IMR-90 (cell line): ENCODE measurements at regions not wholly inside any gene's neighbourhood (a gene's known extent, or its start where the extent isn't known, plus 50 kb on each side); places are given as distances from the start of the nearest gene placed in this dataset.

Experiments
- ATAC-seq: fragments of 200-7000 bp; cut with Tn5 transposase; 2 replicates; pipeline ENCODE4 v1.9.1; 2020; ENCODE audit warnings: low read depth, mild to moderate bottlenecking, moderate library complexity
- BruUV-seq: library from RNA; stranded (reverse); fragments of 400-500 nt; replicated peaks from 2 replicates; lab custom pipeline; 2021; lab: Mats Ljungman, UMichigan
- CTCF ChIA-PET: fragments of 300-600 bp; formaldehyde crosslinking; extraction: SDS; loops from one replicate; lab custom pipeline; 2021; ENCODE audit warnings: antibody characterized with exemption; lab: Yijun Ruan, JAX
- POLR2A ChIA-PET: fragments of 300-600 bp; sonication (Branson Sonifier 250); formaldehyde crosslinking; loops from one replicate; lab custom pipeline; 2022; ENCODE audit warnings: antibody characterized with exemption; ENCODE audit not compliant: unreplicated experiment; lab: Charles Lee
- DNase-seq: peaks from one replicate; pipeline ENCODE4 v3.0.0; 2013
- H2AFZ ChIP-seq: replicated peaks from 2 replicates; pipeline ENCODE3; 2013; ENCODE audit warnings: low read length, mild to moderate bottlenecking; ENCODE audit not compliant: poor library complexity
- H2AK5ac ChIP-seq: 2 replicates; pipeline ENCODE4 v1.6.1; 2013; ENCODE audit warnings: low read depth, low read length, inconsistent platforms
- H2AK9ac ChIP-seq: replicated peaks from 2 replicates; pipeline ENCODE3; 2013; ENCODE audit warnings: mild to moderate bottlenecking, low read depth, low read length, moderate library complexity; ENCODE audit not compliant: poor library complexity
- H2BK120ac ChIP-seq: 2 replicates; pipeline ENCODE4 v1.6.1; 2013; ENCODE audit warnings: low read depth, low read length, inconsistent platforms
- H2BK15ac ChIP-seq: 3 replicates; pipeline ENCODE4 v1.6.1; 2013; ENCODE audit warnings: low read depth, low read length, inconsistent platforms
- H2BK20ac ChIP-seq: 2 replicates; pipeline ENCODE4 v1.6.1; 2013; ENCODE audit warnings: low read depth, mild to moderate bottlenecking, inconsistent platforms, low read length, moderate library complexity
- H2BK5ac ChIP-seq: 2 replicates; pipeline ENCODE4 v1.6.1; 2013; ENCODE audit warnings: mild to moderate bottlenecking, low read depth, low read length, inconsistent platforms; ENCODE audit not compliant: poor library complexity, severe bottlenecking
- H3K14ac ChIP-seq: replicated peaks from 2 replicates; pipeline ENCODE4 v1.6.1; 2013; ENCODE audit warnings: low read depth, low read length, inconsistent platforms
- H3K18ac ChIP-seq: 2 replicates; pipeline ENCODE4 v1.6.1; 2013; ENCODE audit warnings: low read depth, low read length, control low read depth
- H3K23ac ChIP-seq: 2 replicates; pipeline ENCODE4 v1.6.1; 2013; ENCODE audit warnings: low read depth, low read length, inconsistent platforms
- H3K27ac ChIP-seq: 2 replicates; pipeline ENCODE4 v1.5.1; 2013; ENCODE audit warnings: mild to moderate bottlenecking, control low read depth, low read length; ENCODE audit not compliant: insufficient read depth
- H3K27me3 ChIP-seq: 2 replicates; pipeline ENCODE4 v1.6.1; 2013; ENCODE audit warnings: low read length; ENCODE audit not compliant: control insufficient read depth, insufficient read depth
- H3K36me3 ChIP-seq: 2 replicates; pipeline ENCODE4 v1.6.1; 2013; ENCODE audit warnings: low read length, mixed read lengths; ENCODE audit not compliant: control insufficient read depth, insufficient read depth
- H3K4ac ChIP-seq: 2 replicates; pipeline ENCODE4 v1.6.1; 2013; ENCODE audit warnings: low read depth, low read length, inconsistent platforms
- H3K4me1 ChIP-seq: 2 replicates; pipeline ENCODE4 v1.6.1; 2013; ENCODE audit warnings: low read length, mixed read lengths; ENCODE audit not compliant: control insufficient read depth, insufficient read depth
- H3K4me2 ChIP-seq: 2 replicates; pipeline ENCODE4 v1.6.1; 2013; ENCODE audit warnings: low read depth, mild to moderate bottlenecking, control low read depth, low read length, moderate library complexity
- H3K4me3 ChIP-seq: 2 replicates; pipeline ENCODE4 v1.5.1; 2013; ENCODE audit warnings: low read depth, mild to moderate bottlenecking, control low read depth, low read length, moderate library complexity; ENCODE audit not compliant: insufficient read depth
- H3K56ac ChIP-seq: 2 replicates; pipeline ENCODE4 v1.6.1; 2013; ENCODE audit warnings: low read length, inconsistent platforms; ENCODE audit not compliant: insufficient read depth; ENCODE audit errors: extremely low read depth
- H3K79me1 ChIP-seq, 2 experiments: 2 replicates each; pipeline ENCODE4 v1.6.1; 2013; ENCODE audit warnings: low read length in 2 of 2, inconsistent platforms in 1 of 2, low read depth in 1 of 2
- H3K9ac ChIP-seq: 2 replicates; pipeline ENCODE4 v1.6.1; 2013; ENCODE audit warnings: low read depth, low read length, control low read depth
- H3K9me1 ChIP-seq: 2 replicates; pipeline ENCODE4 v1.6.1; 2013; ENCODE audit warnings: low read length, inconsistent platforms; ENCODE audit not compliant: insufficient read depth
- H3K9me3 ChIP-seq: 2 replicates; pipeline ENCODE4 v1.6.1; 2013; ENCODE audit warnings: low read length; ENCODE audit not compliant: control insufficient read depth, insufficient read depth
- H4K20me1 ChIP-seq: 2 replicates; pipeline ENCODE4 v1.6.1; 2013; ENCODE audit warnings: low read length, inconsistent platforms; ENCODE audit not compliant: insufficient read depth
- H4K5ac ChIP-seq: 2 replicates; pipeline ENCODE4 v1.6.1; 2013; ENCODE audit warnings: mild to moderate bottlenecking, low read depth, low read length, control low read depth
- H4K8ac ChIP-seq, 2 experiments: 2 replicates each; pipeline ENCODE4 v1.6.1; 2013; ENCODE audit warnings: low read depth in 2 of 2, low read length in 2 of 2, control low read depth in 1 of 2, inconsistent platforms in 1 of 2
- H4K91ac ChIP-seq: 2 replicates; pipeline ENCODE4 v1.6.1; 2013; ENCODE audit warnings: low read depth, low read length, inconsistent platforms; ENCODE audit not compliant: insufficient read depth
- CEBPB ChIP-seq: IDR thresholded peaks from 2 replicates; pipeline ENCODE4 v1.6.1; 2012; ENCODE audit warnings: low read depth, low read length, improper control_type of control experiment
- CTCF ChIP-seq: conservative IDR thresholded peaks from 2 replicates; pipeline ENCODE4 v1.5.1; 2012; ENCODE audit warnings: mild to moderate bottlenecking, low read depth, low read length, improper control_type of control experiment
- ELK1 ChIP-seq: fragments of 150-350 bp; IDR thresholded peaks from 2 replicates; pipeline ENCODE4 v1.6.1; 2016; ENCODE audit warnings: low read depth, mild to moderate bottlenecking, low read length, moderate library complexity, borderline replicate concordance
- MXI1 ChIP-seq: IDR thresholded peaks from 2 replicates; pipeline ENCODE4 v1.6.1; 2012; ENCODE audit warnings: low read depth, mild to moderate bottlenecking, low read length, moderate library complexity, borderline replicate concordance
- NFE2L2 ChIP-seq: fragments of 150-350 bp; IDR thresholded peaks from 2 replicates; pipeline ENCODE4 v1.6.1; 2016; ENCODE audit warnings: low read depth, mild to moderate bottlenecking, low read length
- RAD21 ChIP-seq: IDR thresholded peaks from 2 replicates; pipeline ENCODE4 v1.6.1; 2012; ENCODE audit warnings: low read length, improper control_type of control experiment
- RCOR1 ChIP-seq: IDR thresholded peaks from 2 replicates; pipeline ENCODE4 v1.6.1; 2012; ENCODE audit warnings: mild to moderate bottlenecking, low read length, improper control_type of control experiment; ENCODE audit not compliant: insufficient replicate concordance
- RFX5 ChIP-seq: IDR thresholded peaks from 2 replicates; pipeline ENCODE4 v1.8.0; 2012; ENCODE audit warnings: low read depth, mild to moderate bottlenecking, low read length, moderate library complexity
- WGBS, 2 experiments: methylation state at CpG; one replicate each; pipeline versions ENCODE4 v1.1.5 to v1.1.7; 2013; ENCODE audit warnings: missing lambda C conversion rate in 2 of 2; ENCODE audit not compliant: insufficient read length in 1 of 2; ENCODE audit errors: extremely low coverage in 2 of 2; 5-methylcytosine and 5-hydroxymethylcytosine counted together
- dilution Hi-C: fragments of 300-500 bp; cut with HindIII; formaldehyde crosslinking; loops from one replicate; pipeline ENCODE4 v1.14.3; 2018; ENCODE audit warnings: low sequenced_read_pairs; ENCODE audit not compliant: unreplicated experiment
- in situ Hi-C: fragments of 300-500 bp; cut with MboI; formaldehyde crosslinking; loops from 3 replicates; pipeline ENCODE4 v1.14.3; 2019; ENCODE audit warnings: low sequenced_read_pairs, inconsistent platforms, mixed read lengths
- intact Hi-C: fragments of 100-400 bp; cut with micrococcal nuclease; formaldehyde crosslinking; loops from 2 replicates; pipeline ENCODE4 v1.10.0; 2022

GRCh38 chr18:44568986-44569385, 111.7 kb upstream of the SETBP1 start:
- H3K79me1 ChIP-seq = no peaks in the 10 kb centered on the region
- ATAC-seq (no peak), DNase-seq (no peak)
- no peaks in the 10 kb centered on the region for H3K9me1 ChIP-seq
- H3K27me3 ChIP-seq = no peaks in the 10 kb centered on the region
- H3K9me3 ChIP-seq = no peaks in the 10 kb centered on the region
- H2AFZ ChIP-seq = no peak overlapping the region
- no peak overlapping the region for H3K27ac ChIP-seq
- no peak overlapping the region for H4K8ac ChIP-seq
- no peak overlapping the region for H3K18ac ChIP-seq
- no peak overlapping the region for H3K14ac ChIP-seq
- no peak overlapping the region for H4K91ac ChIP-seq
- H3K4me3 ChIP-seq = no peak overlapping the region
- H3K56ac ChIP-seq = no peak overlapping the region
- no peak overlapping the region for H2BK120ac ChIP-seq
- H4K5ac ChIP-seq = no peak overlapping the region
- TF ChIP-seq ELK1 = no peak
- no peak for TF ChIP-seq RAD21
- TF ChIP-seq RFX5 = no peak
- no peak for TF ChIP-seq CTCF
- no peak for TF ChIP-seq MXI1
- TF ChIP-seq RCOR1 = no peak
- TF ChIP-seq CEBPB = no peak
- TF ChIP-seq NFE2L2 = no peak
- intact Hi-C loops (no loop called here), in situ Hi-C loops (no loop called here), dilution Hi-C loops (no loop called here)
- H3K23ac ChIP-seq = no peak overlapping the region
- WGBS, 2 experiments = no CpG with 5 or more reads among the region's 1 CpG
- H2AK9ac ChIP-seq = no peak overlapping the region
- no TSS peak for BruUV-seq
- H3K9ac ChIP-seq = no peak overlapping the region
- no peak overlapping the region for H2BK20ac ChIP-seq
- no peaks in the 10 kb centered on the region for H4K20me1 ChIP-seq
- no peak overlapping the region for H2BK15ac ChIP-seq
- H3K4me2 ChIP-seq = no peak overlapping the region
- no peak overlapping the region for H2BK5ac ChIP-seq
- no peaks in the 10 kb centered on the region for H3K36me3 ChIP-seq
- ChIA-PET CTCF (no interaction called here), POLR2A (no interaction called here)
- 0 out of 2 replicates have a peak, but pooled peaks cover 2% of the 10 kb centered on the region for H3K4me1 ChIP-seq
- no peak overlapping the region for H2AK5ac ChIP-seq
- no peak overlapping the region for H3K4ac ChIP-seq
